Urothelium cell line (cell line): ENCODE measurements at regions not wholly inside any gene's neighbourhood (a gene's known extent, or its start where the extent isn't known, plus 50 kb on each side); places are given as distances from the start of the nearest gene placed in this dataset.
"Not testable (repeated sequence)": the region's sequence is repeated elsewhere in the genome, so short reads cannot be mapped to it uniquely, and the experiment has no call there.

Experiments
- DNase-seq: peaks from one replicate; pipeline ENCODE4 v3.0.0; 2011; ENCODE audit warnings: low spot score, mixed read lengths
- FAIRE-seq: peaks from 2 replicates; lab custom pipeline; 2011; peaks lifted over from hg19 to GRCh38; lab: Jason Lieb, UNC

GRCh38 chr3:182388506-182388905 is 404.8 kb upstream of the ATP11B start:
- FAIRE-seq = no peak
- DNase-seq = no peak

- DNase-seq = no peak
- no peak for FAIRE-seq
Measured at GRCh38 chr3:182389071-182389815, 404.1 kb upstream of the ATP11B start.

GRCh38 chr3:182390421-182390820 is 402.9 kb upstream of the ATP11B start:
- no peak for FAIRE-seq
- no peak for DNase-seq

- DNase-seq = no peak
- no peak for FAIRE-seq
Measured at GRCh38 chr3:182392182-182392937, 400.9 kb upstream of the ATP11B start.

GRCh38 chr3:182393151-182393550 is 400.2 kb upstream of the ATP11B start:
- DNase-seq (no peak), FAIRE-seq (no peak)

GRCh38 chr3:182393830-182394367 is 399.4 kb upstream of the ATP11B start:
- no peak for DNase-seq
- no peak for FAIRE-seq

GRCh38 chr3:182397164-182397563 is 396.1 kb upstream of the ATP11B start:
- FAIRE-seq = no peak
- DNase-seq = no peak

GRCh38 chr3:182399978-182400737 is 393.1 kb upstream of the ATP11B start:
- DNase-seq (no peak), FAIRE-seq (no peak)

GRCh38 chr3:182400838-182401237 is 392.5 kb upstream of the ATP11B start:
- DNase-seq (no peak), FAIRE-seq (no peak)

- DNase-seq = no peak
- FAIRE-seq = no peak
Measured at GRCh38 chr3:182404031-182404430, 389.3 kb upstream of the ATP11B start.

- DNase-seq (no peak), FAIRE-seq (no peak)
Measured at GRCh38 chr3:182405759-182406158, 387.5 kb upstream of the ATP11B start.

- FAIRE-seq = no peak
Measured at GRCh38 chr3:182406786-182407185, 386.5 kb upstream of the ATP11B start.

GRCh38 chr3:182410051-182410450 is 383.3 kb upstream of the ATP11B start:
- FAIRE-seq = no peak
- DNase-seq = no peak

More at GRCh38 chr3:182406786-182407185, 386.5 kb upstream of the ATP11B start:
- no peak for DNase-seq

GRCh38 chr3:182412066-182412465 is 381.2 kb upstream of the ATP11B start:
- FAIRE-seq (no peak), DNase-seq (no peak)

- no peak for DNase-seq
- FAIRE-seq = no peak
Measured at GRCh38 chr3:182413061-182413460, 380.2 kb upstream of the ATP11B start.

GRCh38 chr3:182413682-182414081 is 379.6 kb upstream of the ATP11B start:
- DNase-seq = no peak
- no peak for FAIRE-seq

- FAIRE-seq = no peak
Measured at GRCh38 chr3:182414586-182414985, 378.7 kb upstream of the ATP11B start.

GRCh38 chr3:182420741-182421140 is 372.6 kb upstream of the ATP11B start:
- DNase-seq (no peak), FAIRE-seq (no peak)

More at GRCh38 chr3:182414586-182414985, 378.7 kb upstream of the ATP11B start:
- DNase-seq = no peak

GRCh38 chr3:182424006-182424405 is 369.3 kb upstream of the ATP11B start:
- no peak for FAIRE-seq
- DNase-seq = no peak

- not testable (repeated sequence) for FAIRE-seq, DNase-seq
Measured at GRCh38 chr3:182425926-182426718, 367.2 kb upstream of the ATP11B start.
